NCI-H128 (cell line): ENCODE measurements at regions not wholly inside any gene's neighbourhood (a gene's known extent, or its start where the extent isn't known, plus 50 kb on each side); places are given as distances from the start of the nearest gene placed in this dataset.

ENCODE experiments used
- DNase-seq: peaks from one replicate; lab custom pipeline; 2025; ENCODE audit not compliant: unreplicated experiment; lab: John Stamatoyannopoulos, UW

DNA sequence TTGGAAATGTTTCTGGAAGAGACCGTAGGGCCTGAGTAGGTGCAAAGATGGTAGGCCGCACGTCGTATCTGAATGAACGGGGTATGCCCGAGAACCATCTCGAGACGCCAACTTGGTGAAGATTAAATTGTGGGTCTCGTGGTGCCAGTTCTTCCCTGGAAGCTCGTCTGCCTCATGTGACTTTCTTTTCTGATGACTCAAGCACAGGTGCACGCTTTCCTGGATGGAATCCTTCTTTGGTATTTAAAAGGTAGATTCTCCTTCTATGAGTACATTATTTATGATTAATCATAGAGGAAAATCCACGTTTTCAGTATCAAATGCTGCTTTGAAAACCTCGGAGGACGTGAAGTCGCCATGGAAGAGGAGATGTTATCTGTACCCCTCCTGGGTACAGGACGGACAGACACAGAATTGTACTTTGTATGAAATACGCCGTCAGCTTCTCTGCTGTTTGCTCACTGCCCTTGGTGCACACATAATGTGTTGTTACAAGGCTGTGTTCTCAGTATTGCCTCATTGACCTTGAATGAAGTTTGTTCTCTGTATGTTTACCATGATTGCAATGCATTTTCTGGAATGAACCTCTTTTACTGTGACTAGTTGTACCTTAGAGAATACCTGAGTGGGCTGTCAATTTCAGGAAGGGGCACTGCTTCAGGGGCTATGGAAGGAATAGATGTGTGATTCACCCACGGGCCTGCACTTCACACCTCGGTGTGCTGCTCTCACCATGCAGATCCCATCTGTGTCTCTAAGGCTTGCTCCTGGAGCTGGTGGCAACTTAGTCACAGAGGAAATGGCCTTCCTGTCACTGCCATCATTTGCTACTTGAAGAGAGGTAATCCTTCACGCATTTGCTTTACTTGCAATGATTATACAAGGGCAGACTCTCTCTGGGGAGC lies 137.3 kb upstream of the RTL1 start:
- no peak for DNase-seq

DNA sequence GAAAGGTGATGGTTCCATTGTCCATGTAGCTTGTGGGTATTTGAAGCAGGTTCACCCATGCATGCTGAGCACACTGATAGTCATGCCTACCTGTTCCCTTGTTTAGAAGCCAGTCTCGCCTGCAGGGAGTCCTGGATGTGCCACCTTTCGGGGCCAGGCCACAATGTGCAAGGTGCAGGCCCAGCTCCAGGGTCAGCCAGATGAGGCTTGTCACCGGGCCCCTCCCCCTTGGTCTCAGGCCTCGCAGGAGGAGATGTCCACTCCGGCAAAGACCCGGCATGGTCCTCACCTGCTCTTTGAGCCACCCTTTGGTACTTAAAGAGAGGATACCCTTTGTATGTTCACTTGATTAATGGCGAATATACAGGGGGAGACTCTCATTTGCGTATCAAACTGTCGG lies 140.4 kb upstream of the RTL1 start:
- DNase-seq, result no peak

DNA sequence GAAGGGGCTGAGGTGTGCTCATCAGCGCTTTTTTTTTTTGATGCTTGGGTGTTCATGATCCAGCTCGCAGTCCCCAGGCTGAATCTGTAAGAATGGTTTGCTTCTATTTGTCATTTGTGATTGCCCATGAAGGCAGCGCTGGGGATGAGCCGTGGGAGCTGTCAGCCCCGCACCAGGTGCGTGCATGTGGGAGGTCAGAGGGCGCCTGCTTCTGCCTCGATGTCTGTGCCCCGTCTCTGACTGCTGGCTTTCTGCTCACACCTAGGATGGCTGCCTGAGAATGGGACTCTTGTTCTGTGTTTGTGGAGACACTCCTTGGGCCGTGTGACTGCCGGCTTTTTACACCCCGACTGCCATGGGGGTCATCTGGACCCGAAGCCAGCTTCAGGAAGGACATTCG lies 141.2 kb upstream of the RTL1 start:
- DNase-seq, result no peak

GRCh38 chr14:101045511-101045910 lies 142.0 kb upstream of the RTL1 start:
- DNase-seq, result no peak

DNA sequence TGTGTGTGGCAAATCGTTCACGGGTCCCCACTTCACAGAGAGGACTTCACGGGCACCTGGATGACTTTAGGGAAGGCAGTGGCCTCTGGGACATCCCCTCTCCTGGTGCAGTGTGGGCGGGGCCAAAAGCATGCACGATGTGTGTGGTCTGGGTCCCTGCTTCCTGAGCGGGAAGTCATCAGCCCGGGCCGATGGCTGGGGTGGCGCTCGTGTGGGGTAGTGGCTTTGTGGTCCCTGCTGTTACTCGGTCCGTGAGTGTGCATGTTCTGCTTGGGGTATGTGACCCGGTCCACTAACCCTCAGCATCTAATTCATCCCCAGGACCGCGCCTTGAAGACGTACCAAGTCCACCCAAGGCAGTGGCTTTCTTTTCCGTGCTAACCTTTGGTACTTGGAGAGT lies 142.5 kb upstream of the RTL1 start:
- DNase-seq, result no peak

DNA sequence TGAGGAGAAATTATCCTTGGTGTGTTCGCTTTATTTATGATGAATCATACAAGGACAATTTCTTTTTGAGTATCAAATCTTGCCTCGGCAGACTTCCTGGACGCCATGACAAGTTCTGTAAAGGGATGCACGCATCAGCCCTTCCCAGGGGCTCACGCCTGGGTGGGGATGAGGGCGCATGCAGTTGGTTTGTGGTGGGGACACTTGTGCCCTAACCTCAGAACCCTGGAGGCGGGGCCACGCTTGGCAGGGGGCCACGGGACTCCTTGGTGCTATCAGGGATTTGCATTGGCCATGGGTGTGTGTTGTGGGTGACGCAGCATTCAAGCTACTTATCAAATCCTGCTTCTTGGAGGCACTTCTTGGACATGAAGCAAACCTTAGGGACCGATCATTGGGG lies 143.8 kb upstream of the RTL1 start:
- no peak for DNase-seq

- DNase-seq, result no peak
Observed at GRCh38 chr14:101048766-101049165, 145.2 kb upstream of the RTL1 start.

- DNase-seq, result no peak
Observed at GRCh38 chr14:101049511-101049910, 146.0 kb upstream of the RTL1 start.

DNA sequence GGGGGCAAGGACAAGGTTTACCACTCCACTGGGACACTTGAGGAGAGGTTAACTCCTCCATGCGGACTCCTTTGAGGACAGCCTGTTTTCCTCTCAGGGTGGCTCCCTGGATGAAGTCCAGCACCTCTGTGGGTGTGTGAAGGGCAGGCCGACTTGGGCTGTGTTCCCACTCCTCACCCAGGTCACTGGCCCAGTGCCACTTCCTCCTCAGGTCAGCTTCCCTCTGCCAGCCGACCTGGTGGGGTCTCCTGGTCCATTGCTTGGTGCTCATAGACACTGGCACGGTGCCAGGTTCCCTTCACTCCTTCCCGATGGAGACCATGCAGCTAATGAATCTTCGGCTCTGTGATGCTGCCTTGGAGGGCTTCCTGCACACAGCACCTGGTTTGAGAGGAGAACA lies 146.4 kb upstream of the RTL1 start:
- DNase-seq, result no peak

DNA sequence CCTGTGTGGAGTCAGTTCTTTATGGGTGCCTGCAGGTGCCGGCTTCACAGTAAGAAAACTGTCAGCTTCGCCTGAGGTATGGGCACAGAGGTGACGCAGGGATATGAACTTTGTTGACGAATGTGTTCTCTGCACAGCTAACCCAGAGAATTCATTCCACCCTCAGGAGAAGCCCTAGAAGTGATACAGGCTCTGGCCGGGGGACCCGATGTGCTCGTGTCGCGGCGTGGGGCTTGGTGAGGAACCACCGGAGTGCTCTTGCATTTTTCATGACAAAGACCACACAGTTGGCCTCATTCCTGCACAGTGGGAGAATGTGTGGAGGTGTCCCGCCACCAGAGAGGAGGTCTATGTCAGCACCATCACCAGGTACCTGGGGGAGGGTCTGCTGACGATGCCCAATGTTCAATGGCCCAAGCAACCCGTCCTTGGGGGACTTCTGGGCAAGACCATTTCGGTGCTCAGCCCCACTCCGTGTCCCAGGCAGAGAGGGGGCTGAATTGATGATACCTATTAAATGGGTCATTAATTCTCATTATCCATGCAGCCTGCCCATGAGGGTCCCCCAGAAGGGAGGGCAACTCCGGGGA lies 147.5 kb upstream of the RTL1 start:
- no peak for DNase-seq

GRCh38 chr14:101054671-101055070 lies 151.1 kb upstream of the RTL1 start:
- no peak for DNase-seq

GRCh38 chr14:101055106-101055662 lies 151.7 kb upstream of the RTL1 start:
- no peak for DNase-seq

DNA sequence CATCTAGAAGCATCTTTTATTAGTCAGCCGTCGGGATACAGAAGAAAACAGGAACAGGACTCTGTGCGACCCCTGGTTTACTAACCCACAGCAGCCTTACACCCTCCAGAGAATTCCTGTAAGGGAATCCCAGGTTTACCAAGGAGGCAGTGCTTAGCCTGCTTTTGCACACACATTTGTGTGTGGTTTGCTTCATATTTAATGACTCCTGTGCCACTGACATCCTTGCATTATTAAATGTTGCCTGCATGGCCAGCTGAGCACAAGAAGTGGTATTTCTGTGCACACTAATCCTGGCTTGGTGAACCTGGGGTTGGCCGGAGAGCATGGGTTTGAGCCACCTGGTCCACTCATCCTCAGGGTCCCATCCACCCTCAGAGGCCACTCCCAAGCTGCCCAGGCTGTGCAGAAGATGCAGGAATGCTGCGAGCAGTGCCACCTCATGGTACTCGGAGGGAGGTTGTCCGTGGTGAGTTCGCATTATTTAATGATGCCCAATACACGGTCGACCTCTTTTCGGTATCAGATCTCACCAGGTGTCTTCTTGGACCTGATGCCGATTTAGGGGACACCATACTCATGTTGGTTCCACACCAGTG lies 152.4 kb upstream of the RTL1 start:
- no peak for DNase-seq

DNA sequence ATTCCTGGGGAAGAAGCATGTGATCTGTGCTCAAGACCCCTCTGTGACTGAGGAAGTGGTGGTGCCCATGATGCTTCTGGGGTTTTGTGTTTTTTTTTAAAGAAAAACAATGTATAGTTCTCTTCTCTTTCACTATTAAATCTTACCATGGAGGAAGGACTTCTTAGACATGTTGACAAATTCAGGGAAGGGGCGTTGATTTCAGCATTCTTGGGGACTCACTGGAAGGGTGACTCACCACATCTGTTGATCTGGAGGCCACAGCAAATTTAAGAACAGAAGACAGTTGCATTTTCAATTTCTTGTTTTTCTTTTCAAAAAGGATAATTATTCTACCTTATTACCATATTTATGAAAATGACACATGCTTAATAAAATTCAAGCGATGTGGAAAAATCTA lies 152.9 kb upstream of the RTL1 start:
- DNase-seq, result no peak

DNA sequence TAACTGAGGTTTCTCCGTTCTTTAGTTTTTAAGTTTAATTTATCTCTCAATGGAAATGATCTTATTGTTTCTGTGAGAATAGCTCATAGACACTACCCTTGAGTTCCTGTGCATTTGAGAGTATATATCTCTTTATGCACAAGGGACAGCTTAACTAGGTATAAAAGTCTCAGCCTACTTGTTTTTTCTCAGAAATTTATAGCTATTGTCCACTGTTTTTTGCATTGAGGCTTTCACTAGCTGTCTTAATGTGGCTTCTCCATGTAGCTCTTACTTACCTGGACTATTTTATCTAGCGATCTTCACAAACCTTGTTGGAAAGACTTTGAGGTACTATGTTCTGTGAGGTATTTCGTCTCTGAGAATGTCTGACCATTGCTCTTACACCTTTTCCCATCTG lies 153.9 kb upstream of the RTL1 start:
- DNase-seq, result no peak

- no peak for DNase-seq
Observed at GRCh38 chr14:101058571-101058970, 155.0 kb upstream of the RTL1 start.

DNA sequence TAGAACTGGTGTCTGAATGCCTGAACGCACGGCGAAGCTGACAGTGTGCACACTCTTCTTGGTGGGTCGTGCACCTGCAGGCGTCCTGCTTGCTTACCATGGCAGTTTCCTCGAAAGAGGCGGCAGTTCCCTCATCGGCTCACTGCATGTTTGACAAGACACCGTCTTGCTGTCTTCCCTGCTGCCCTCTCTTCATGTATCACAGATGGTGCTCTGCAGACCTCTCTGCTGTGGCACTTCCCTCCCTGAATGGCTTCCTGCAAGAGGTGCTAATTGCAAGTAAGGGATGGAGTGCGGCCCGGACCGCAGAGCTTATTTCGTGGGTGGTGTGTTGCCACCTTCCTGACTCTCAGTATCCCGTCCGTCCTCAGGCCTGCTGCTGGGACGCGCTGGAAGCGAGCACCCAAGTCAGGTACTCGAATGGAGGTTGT lies 156.7 kb upstream of the RTL1 start:
- no peak for DNase-seq

GRCh38 chr14:101061411-101062064 lies 158.0 kb upstream of the RTL1 start:
- DNase-seq, result no peak

GRCh38 chr14:101062065-101062450 lies 158.5 kb upstream of the RTL1 start:
- DNase-seq, result no peak

DNA sequence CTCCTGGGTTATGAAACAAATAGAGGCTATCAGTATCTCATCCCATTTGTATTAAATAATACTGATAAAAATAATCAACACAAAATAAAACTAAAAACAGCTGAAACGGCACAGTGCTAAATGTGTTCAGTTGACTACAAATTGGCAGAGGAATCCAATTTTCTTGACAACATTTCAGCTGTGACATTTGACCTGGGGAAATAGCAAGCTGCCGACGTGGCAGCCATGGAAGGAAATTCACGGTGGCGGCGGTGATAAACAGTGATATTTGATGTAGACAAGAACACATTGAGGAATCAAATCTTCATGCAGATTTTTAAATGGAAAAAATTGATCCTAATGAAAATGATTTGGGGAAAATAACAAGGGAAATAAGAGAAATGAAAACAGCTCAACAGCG lies 159.1 kb upstream of the RTL1 start:
- DNase-seq, result no peak

DNA sequence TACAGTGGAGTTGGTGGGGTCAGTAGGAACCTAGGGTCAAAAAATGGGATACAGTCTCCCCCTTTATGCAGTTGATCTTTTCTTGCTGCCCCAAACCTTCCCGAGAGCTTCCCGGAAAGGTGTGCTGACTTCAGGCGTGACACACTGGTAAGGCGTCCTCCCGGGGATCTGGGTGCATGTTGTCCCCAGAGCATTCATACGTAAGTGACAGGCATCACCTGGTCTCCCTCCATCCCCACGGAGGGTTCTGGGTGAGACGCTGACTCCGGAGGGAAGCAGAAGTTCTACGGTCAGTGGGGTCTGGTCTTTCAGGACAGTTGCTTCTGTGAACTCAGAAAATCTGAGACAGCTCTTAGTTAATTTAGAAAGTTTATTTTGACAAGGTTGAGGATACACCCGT lies 159.6 kb upstream of the RTL1 start:
- no peak for DNase-seq
